GM12878 (cell line): ENCODE measurements at regions not wholly inside any gene's neighbourhood (a gene's known extent, or its start where the extent isn't known, plus 50 kb on each side); places are given as distances from the start of the nearest gene placed in this dataset.

Experiments
- ATAC-seq: fragments of 200-7000 bp; cut with Tn5 transposase; 3 replicates; pipeline ENCODE4 v1.9.1; 2020; ENCODE audit warnings: mild to moderate bottlenecking, moderate library complexity
- BruUV-seq: library from RNA; stranded (reverse); fragments of 400-500 nt; replicated peaks from 2 replicates; lab custom pipeline; 2021; lab: Mats Ljungman, UMichigan
- CTCF ChIA-PET: fragments of 300-600 bp; sonication (Branson Sonifier 250); formaldehyde crosslinking; extraction: SDS; loops from one replicate; lab custom pipeline; 2021; ENCODE audit warnings: inconsistent platforms; lab: Yijun Ruan, JAX
- POLR2A ChIA-PET: fragments of 350-600 bp; formaldehyde crosslinking; extraction: SDS; loops from one replicate; lab custom pipeline; 2021; ENCODE audit warnings: inconsistent platforms; lab: Charles Lee
- RAD21 ChIA-PET: fragments of 300-600 bp; sonication (Branson Sonifier 250); formaldehyde crosslinking; loops from one replicate; lab custom pipeline; 2023; ENCODE audit warnings: antibody characterized with exemption; ENCODE audit not compliant: unreplicated experiment; lab: Charles Lee
- SMC1A ChIA-PET: fragments of 300-600 bp; sonication (Branson Sonifier 250); formaldehyde crosslinking; loops from one replicate; lab custom pipeline; 2023; ENCODE audit not compliant: unreplicated experiment, uncharacterized antibody; lab: Charles Lee
- DNase-seq: peaks from one replicate; pipeline ENCODE4 v3.0.0-alpha.2; 2011; ENCODE audit warnings: low read depth, low spot score
- FAIRE-seq: peaks from 3 replicates; lab custom pipeline; 2011; peaks lifted over from hg19 to GRCh38; lab: Jason Lieb, UNC
- H2AFZ ChIP-seq: 2 replicates; pipeline ENCODE4 v1.6.0; 2011; ENCODE audit warnings: low read depth, low read length, control low read depth; ENCODE audit not compliant: control insufficient read depth
- H3K27ac ChIP-seq: 2 replicates; pipeline ENCODE4 v1.5.1; 2011; ENCODE audit warnings: control low read depth; ENCODE audit not compliant: control insufficient read depth, insufficient read depth
- H3K27me3 ChIP-seq, 2 experiments: replicated peaks in 1 of 2; 2 replicates each; pipeline versions ENCODE4 v1.6.0 to v1.6.1; 2011; ENCODE audit warnings: low read length in 1 of 2; ENCODE audit not compliant: control insufficient read depth in 2 of 2, insufficient read depth in 2 of 2
- H3K36me3 ChIP-seq, 2 experiments: 2 replicates each; pipeline ENCODE4 v1.5.1; 2011; ENCODE audit warnings: low read length in 1 of 2; ENCODE audit not compliant: control insufficient read depth in 2 of 2, insufficient read depth in 2 of 2
- H3K4me1 ChIP-seq: 2 replicates; pipeline ENCODE4 v1.6.1; 2011; ENCODE audit warnings: mild to moderate bottlenecking, low read length, moderate library complexity, mixed read lengths; ENCODE audit not compliant: control insufficient read depth, insufficient read depth
- H3K4me2 ChIP-seq: 2 replicates; pipeline ENCODE4 v1.6.0; 2011; ENCODE audit warnings: control low read depth; ENCODE audit not compliant: control insufficient read depth, insufficient read depth
- H3K4me3 ChIP-seq: fragments of 200-600 bp; sonication (generic); 2 replicates; pipeline ENCODE4 v1.5.1; 2016
- H3K79me2 ChIP-seq: 2 replicates; pipeline ENCODE4 v1.6.0; 2011; ENCODE audit warnings: low read length; ENCODE audit not compliant: control insufficient read depth, insufficient read depth
- H3K9ac ChIP-seq: 2 replicates; pipeline ENCODE4 v1.8.0; 2011; ENCODE audit warnings: low read length, control low read depth, mixed read lengths; ENCODE audit not compliant: control insufficient read depth, insufficient read depth
- H3K9me3 ChIP-seq: replicated peaks from 3 replicates; pipeline ENCODE4 v1.5.1; 2011; ENCODE audit warnings: mild to moderate bottlenecking, low read length; ENCODE audit not compliant: control insufficient read depth, insufficient read depth
- H4K20me1 ChIP-seq: 2 replicates; pipeline ENCODE4 v1.6.0; 2011; ENCODE audit not compliant: control insufficient read depth, insufficient read depth
- CBX3 ChIP-seq: fragments of 200-600 bp; sonication (generic); IDR thresholded peaks from 2 replicates; pipeline ENCODE4 v1.6.1; 2016; ENCODE audit warnings: low read depth, borderline replicate concordance
- HDAC2 ChIP-seq: fragments of 200-600 bp; sonication (generic); IDR thresholded peaks from 2 replicates; pipeline ENCODE4 v1.6.1; 2017
- MEF2B ChIP-seq: fragments of 450-650 bp; IDR thresholded peaks from 2 replicates; pipeline ENCODE4 v1.6.1; 2018; ENCODE audit warnings: mild to moderate bottlenecking, moderate library complexity; ENCODE audit not compliant: partially characterized antibody, poor library complexity, severe bottlenecking
- MXI1 ChIP-seq: fragments of 150-350 bp; IDR thresholded peaks from 2 replicates; pipeline ENCODE4 v1.6.1; 2011; ENCODE audit warnings: low read depth, mild to moderate bottlenecking, inconsistent platforms, low read length, improper control_type of control experiment
- NBN ChIP-seq: fragments of 450-650 bp; IDR thresholded peaks from 2 replicates; pipeline ENCODE4 v1.6.1; 2016
- PAX8 ChIP-seq: fragments of 450-650 bp; IDR thresholded peaks from 2 replicates; pipeline ENCODE4 v1.6.1; 2017; ENCODE audit warnings: mild to moderate bottlenecking, moderate library complexity
- PML ChIP-seq: IDR thresholded peaks from 2 replicates; pipeline ENCODE4 v1.6.1; 2012; ENCODE audit warnings: low read length, inconsistent platforms
- POLR2AphosphoS5 ChIP-seq: IDR thresholded peaks from 2 replicates; pipeline ENCODE4 v1.6.1; 2011; ENCODE audit warnings: mild to moderate bottlenecking, low read length, inconsistent platforms
- RAD21 ChIP-seq: IDR thresholded peaks from 2 replicates; pipeline ENCODE4 v1.6.1; 2011; ENCODE audit warnings: mild to moderate bottlenecking, low read depth, low read length, moderate library complexity; ENCODE audit not compliant: insufficient read depth
- RAD51 ChIP-seq: fragments of 450-650 bp; IDR thresholded peaks from 2 replicates; pipeline ENCODE4 v1.6.1; 2016; ENCODE audit warnings: moderate library complexity, mild to moderate bottlenecking, inconsistent platforms
- RB1 ChIP-seq: fragments of 450-650 bp; formaldehyde crosslinking; IDR thresholded peaks from 2 replicates; pipeline ENCODE4 v1.6.1; 2017; ENCODE audit warnings: mild to moderate bottlenecking, borderline replicate concordance
- STAT3 ChIP-seq: IDR thresholded peaks from 2 replicates; pipeline ENCODE4 v1.6.1; 2011; ENCODE audit warnings: low read depth, low read length, improper control_type of control experiment
- WGBS: methylation state at CpG from one replicate; pipeline ENCODE4 v1.1.6; 2016; ENCODE audit warnings: low lambda C conversion rate; ENCODE audit not compliant: insufficient replicate concordance, insufficient coverage; ENCODE audit errors: missing lambda C conversion rate; 5-methylcytosine and 5-hydroxymethylcytosine counted together
- in situ Hi-C: fragments of 300-500 bp; cut with MboI; formaldehyde crosslinking; loops from 9 replicates; pipeline ENCODE4 v1.14.3; 2018; ENCODE audit warnings: mixed read lengths
- intact Hi-C: fragments of 100-400 bp; cut with micrococcal nuclease; formaldehyde crosslinking; loops from one replicate; pipeline ENCODE4 v1.14.2; 2022; ENCODE audit not compliant: unreplicated experiment
- TF ChIP-seq, protein P1 (sequence below): IDR thresholded peaks from 2 replicates; pipeline ENCODE4 v1.6.1; 2012; ENCODE audit warnings: improper control_type of control experiment, low read depth, low read length; ENCODE audit not compliant: insufficient replicate concordance

DNA sequence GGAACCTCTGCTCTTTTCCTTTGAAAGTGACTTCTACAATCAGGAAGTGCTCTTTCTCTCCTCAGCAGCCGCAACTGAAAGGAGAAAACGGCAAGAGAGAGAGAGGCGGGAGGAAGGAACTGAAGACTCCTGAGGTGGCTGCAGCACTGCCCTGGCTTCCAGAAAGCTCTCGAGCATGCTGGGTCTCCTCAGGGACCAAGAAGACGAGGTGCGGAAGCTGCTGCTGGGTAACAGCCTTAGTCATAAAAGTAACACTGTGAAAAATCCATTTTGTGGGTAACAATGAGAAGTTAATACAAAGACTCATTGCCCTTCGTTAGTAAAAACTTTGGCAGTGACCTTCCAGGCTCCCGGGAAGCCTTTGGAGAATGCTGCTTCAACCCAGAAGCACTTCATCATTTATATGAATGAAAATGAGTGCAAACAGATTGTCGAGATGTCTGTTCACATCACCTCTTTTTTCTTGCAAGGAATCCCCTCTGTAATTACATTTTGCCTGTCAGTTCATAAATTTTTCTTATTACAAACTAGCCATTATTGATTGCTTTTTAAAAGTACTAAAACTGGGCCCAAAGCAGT is 473.4 kb downstream of the SOX6 start:
- Histone ChIP-seq H3K4me2 (no peak overlapping the region), H3K9ac (no peak overlapping the region), H2AFZ (no peak overlapping the region), H3K4me3 (no peak overlapping the region), H3K27ac (no peak overlapping the region), H4K20me1 (no peaks in the 10 kb centered on the region), H3K9me3 (no peaks in the 10 kb centered on the region), H3K27me3 (no peaks in the 10 kb centered on the region), H3K36me3 (no peaks in the 10 kb centered on the region), H3K79me2 (no peaks in the 10 kb centered on the region), H3K4me1 (no peaks in the 10 kb centered on the region)
- 38% methylated on average over 9 of the region's 9 CpGs for WGBS
- CTCF ChIA-PET: no interaction called here
- POLR2A ChIA-PET: no interaction called here
- BruUV-seq: no TSS peak
- DNase-seq: no peak
- RAD21 ChIA-PET: no interaction called here
- ATAC-seq: no peak
- in situ Hi-C loops (no loop called here), intact Hi-C loops (no loop called here)
- SMC1A ChIA-PET: no interaction called here
- no peak for FAIRE-seq
- TF ChIP-seq PAX8: no peak
- TF ChIP-seq POLR2AphosphoS5: no peak
- no peak for TF ChIP-seq STAT3
- TF ChIP-seq, protein P1, sequence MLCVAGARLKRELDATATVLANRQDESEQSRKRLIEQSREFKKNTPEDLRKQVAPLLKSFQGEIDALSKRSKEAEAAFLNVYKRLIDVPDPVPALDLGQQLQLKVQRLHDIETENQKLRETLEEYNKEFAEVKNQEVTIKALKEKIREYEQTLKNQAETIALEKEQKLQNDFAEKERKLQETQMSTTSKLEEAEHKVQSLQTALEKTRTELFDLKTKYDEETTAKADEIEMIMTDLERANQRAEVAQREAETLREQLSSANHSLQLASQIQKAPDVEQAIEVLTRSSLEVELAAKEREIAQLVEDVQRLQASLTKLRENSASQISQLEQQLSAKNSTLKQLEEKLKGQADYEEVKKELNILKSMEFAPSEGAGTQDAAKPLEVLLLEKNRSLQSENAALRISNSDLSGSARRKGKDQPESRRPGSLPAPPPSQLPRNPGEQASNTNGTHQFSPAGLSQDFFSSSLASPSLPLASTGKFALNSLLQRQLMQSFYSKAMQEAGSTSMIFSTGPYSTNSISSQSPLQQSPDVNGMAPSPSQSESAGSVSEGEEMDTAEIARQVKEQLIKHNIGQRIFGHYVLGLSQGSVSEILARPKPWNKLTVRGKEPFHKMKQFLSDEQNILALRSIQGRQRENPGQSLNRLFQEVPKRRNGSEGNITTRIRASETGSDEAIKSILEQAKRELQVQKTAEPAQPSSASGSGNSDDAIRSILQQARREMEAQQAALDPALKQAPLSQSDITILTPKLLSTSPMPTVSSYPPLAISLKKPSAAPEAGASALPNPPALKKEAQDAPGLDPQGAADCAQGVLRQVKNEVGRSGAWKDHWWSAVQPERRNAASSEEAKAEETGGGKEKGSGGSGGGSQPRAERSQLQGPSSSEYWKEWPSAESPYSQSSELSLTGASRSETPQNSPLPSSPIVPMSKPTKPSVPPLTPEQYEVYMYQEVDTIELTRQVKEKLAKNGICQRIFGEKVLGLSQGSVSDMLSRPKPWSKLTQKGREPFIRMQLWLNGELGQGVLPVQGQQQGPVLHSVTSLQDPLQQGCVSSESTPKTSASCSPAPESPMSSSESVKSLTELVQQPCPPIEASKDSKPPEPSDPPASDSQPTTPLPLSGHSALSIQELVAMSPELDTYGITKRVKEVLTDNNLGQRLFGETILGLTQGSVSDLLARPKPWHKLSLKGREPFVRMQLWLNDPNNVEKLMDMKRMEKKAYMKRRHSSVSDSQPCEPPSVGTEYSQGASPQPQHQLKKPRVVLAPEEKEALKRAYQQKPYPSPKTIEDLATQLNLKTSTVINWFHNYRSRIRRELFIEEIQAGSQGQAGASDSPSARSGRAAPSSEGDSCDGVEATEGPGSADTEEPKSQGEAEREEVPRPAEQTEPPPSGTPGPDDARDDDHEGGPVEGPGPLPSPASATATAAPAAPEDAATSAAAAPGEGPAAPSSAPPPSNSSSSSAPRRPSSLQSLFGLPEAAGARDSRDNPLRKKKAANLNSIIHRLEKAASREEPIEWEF: no peak
- no peak for TF ChIP-seq RB1
- no peak for TF ChIP-seq RAD51
- no peak for TF ChIP-seq CBX3
- no peak for TF ChIP-seq MEF2B
- TF ChIP-seq PML: no peak
- TF ChIP-seq NBN: no peak
- TF ChIP-seq MXI1: no peak
- no peak for TF ChIP-seq RAD21
- no peak for TF ChIP-seq HDAC2
